ACC112 (cell line): ENCODE measurements at regions not wholly inside any gene's neighbourhood (a gene's known extent, or its start where the extent isn't known, plus 50 kb on each side); places are given as distances from the start of the nearest gene placed in this dataset.
"Not testable (repeated sequence)": the region's sequence is repeated elsewhere in the genome, so short reads cannot be mapped to it uniquely, and the experiment has no call there.

Source experiments
- H2AFZ ChIP-seq: fragments of 200-600 bp; sonication (generic); one replicate; pipeline ENCODE4 v1.6.0; 2017; ENCODE audit warnings: antibody characterized with exemption, low read length; ENCODE audit not compliant: unreplicated experiment
- H3K27ac ChIP-seq: fragments of 200-600 bp; sonication (generic); 2 replicates; pipeline ENCODE4 v1.5.1; 2014; ENCODE audit warnings: low read depth, mild to moderate bottlenecking, antibody characterized with exemption, low read length, moderate library complexity
- H3K27me3 ChIP-seq: fragments of 200-600 bp; sonication (generic); 2 replicates; pipeline ENCODE4 v1.6.1; 2014; ENCODE audit warnings: mild to moderate bottlenecking, antibody characterized with exemption, low read length, moderate library complexity, mixed read lengths; ENCODE audit not compliant: insufficient read depth
- H3K36me3 ChIP-seq: fragments of 200-600 bp; sonication (generic); 2 replicates; pipeline ENCODE4 v1.6.1; 2016; ENCODE audit warnings: mild to moderate bottlenecking, antibody characterized with exemption, low read length, moderate library complexity, mixed read lengths; ENCODE audit not compliant: insufficient read depth
- H3K4me1 ChIP-seq: fragments of 200-600 bp; sonication (generic); one replicate; pipeline ENCODE4 v1.6.1; 2016; ENCODE audit warnings: low read length, mixed read lengths; ENCODE audit not compliant: insufficient read depth, unreplicated experiment, control insufficient read depth
- H3K4me3 ChIP-seq: fragments of 200-600 bp; sonication (generic); 2 replicates; pipeline ENCODE4 v1.5.1; 2014; ENCODE audit warnings: mild to moderate bottlenecking, low read depth, low read length
- H3K79me2 ChIP-seq: fragments of 200-600 bp; sonication (generic); one replicate; pipeline ENCODE4 v1.6.0; 2016; ENCODE audit warnings: low read length; ENCODE audit not compliant: control insufficient read depth, unreplicated experiment, insufficient read depth

DNA sequence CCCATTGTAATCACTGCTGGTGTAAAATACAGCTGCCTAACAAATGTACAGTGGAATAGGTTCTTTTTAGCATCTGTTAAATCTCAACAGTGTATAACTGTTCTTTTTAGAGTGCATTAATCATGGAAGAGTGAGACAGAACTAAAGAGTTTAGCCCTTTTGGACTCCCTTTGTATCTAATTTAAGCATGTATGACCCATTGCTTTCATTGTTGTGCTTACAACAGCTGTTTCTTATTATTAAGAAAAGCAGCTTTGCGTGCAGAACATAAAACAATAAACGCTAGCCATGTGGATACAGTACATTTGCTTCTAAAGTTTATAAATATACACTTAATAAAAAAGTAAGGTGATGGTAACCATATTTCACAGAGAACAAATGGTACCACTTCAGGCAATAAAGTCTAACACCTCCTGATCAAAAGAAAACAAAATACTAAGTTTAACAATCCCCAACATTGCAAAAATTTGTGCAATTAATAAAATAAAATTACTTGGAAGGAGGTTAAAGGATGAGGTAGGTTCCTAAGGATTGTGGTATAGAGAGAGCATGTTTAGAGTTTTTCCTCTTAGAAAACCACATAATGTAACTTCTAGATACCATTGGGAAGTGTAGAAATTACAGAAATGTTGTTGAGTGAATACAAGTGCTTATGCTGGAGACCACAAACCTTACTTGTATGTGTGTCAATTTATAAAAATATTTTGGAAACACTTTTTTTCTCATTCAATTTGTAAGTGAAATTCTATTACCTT is 448.7 kb downstream of the SLC6A15 start:
- Histone ChIP-seq H3K27me3 (no peaks in the 10 kb centered on the region), H2AFZ (no peak overlapping the region), H3K79me2 (no peaks in the 10 kb centered on the region), H3K4me1 (no peaks in the 10 kb centered on the region), H3K4me3 (no peak overlapping the region), H3K27ac (no peak overlapping the region), H3K36me3 (no peaks in the 10 kb centered on the region)

DNA sequence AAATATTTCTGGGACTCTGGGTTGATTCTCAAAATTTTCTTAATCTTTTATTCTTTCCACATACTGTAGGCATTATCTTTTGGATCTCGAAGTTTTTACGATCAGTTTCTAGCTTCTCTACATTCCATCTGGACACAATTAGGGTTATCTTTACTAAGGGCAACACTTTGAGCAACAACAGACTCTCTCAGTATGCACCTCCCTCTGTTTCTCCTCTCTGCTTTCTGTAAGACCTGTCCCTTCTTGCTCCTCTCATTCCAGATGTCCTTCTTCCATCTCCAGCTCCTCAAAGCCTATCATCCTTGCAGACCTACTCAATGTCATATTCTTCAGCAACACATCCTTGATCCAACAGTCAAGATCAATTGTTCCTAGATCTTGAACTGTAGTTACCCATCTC is 457.0 kb downstream of the SLC6A15 start:
- H3K4me1 ChIP-seq = no peaks in the 10 kb centered on the region
- H3K27ac ChIP-seq = no peak overlapping the region
- H3K36me3 ChIP-seq = no peaks in the 10 kb centered on the region
- no peak overlapping the region for H3K4me3 ChIP-seq
- no peak overlapping the region for H2AFZ ChIP-seq
- H3K79me2 ChIP-seq = no peaks in the 10 kb centered on the region
- no peaks in the 10 kb centered on the region for H3K27me3 ChIP-seq

DNA sequence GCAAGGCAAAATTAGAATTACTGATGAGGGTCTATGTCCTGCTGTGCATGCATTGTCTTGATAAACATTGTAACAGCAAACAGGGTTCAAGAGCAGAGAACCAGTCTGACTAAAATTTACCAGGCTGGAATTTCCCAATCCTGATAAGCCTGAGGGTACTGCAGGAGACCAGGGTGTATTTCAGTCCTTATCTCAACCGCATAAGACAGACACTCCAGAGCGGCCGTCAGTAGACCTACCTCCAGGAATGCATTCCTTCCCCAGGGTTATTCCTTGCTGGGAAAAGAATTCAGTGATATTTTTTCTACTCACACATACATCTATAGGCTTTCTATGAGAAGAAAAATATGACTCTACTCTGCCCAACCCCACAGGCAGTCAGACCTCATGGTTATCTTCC is 466.1 kb downstream of the SLC6A15 start:
- H3K27ac ChIP-seq, H3K79me2 ChIP-seq, H3K4me1 ChIP-seq, H2AFZ ChIP-seq, H3K27me3 ChIP-seq, H3K36me3 ChIP-seq, H3K4me3 ChIP-seq: not testable (repeated sequence)

DNA sequence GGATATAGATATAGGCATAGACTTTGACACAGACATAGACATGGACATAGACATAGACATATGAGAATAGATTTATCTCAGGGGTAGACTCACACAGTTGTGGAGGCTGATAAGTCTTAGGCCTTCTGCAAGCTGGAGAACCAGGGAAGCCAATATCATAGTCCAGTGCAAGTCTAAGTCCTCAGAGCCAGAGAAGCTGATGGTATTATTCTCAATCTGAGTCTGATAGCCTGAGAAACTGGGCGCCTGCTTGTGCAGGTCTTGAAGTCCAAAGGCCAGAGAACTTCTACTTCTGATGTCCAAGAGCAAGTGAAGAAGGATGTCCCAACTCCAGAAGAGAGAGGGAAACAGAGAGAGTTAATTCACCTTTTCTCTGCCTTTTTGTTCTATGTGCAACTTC is 476.5 kb downstream of the SLC6A15 start:
- Histone ChIP-seq H3K4me3 (no peak overlapping the region), H3K27me3 (no peaks in the 10 kb centered on the region), H3K4me1 (no peaks in the 10 kb centered on the region), H3K79me2 (no peaks in the 10 kb centered on the region), H2AFZ (no peak overlapping the region), H3K36me3 (no peaks in the 10 kb centered on the region), H3K27ac (no peak overlapping the region)

DNA sequence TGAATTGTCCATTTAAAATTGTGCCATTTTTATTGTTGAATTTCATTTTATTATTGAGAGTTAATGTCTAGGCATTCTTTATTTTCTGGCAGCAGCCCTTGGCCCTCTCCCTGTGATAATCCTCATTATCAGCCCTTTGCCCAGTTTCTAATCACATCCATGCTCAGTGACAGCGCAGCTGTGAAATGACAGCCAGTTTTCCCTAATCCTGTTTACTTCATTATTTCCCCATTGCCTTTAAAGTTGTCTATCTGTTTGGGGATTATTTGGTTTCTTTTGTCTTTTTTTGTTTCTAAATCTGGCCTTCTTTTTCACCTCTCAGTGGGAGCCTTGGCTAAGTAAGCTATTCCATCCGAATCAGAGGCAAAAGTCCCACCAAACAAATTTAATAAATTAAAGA is 476.9 kb downstream of the SLC6A15 start:
- Histone ChIP-seq H3K79me2 (no peaks in the 10 kb centered on the region), H3K36me3 (no peaks in the 10 kb centered on the region), H2AFZ (no peak overlapping the region), H3K4me3 (no peak overlapping the region), H3K27ac (no peak overlapping the region), H3K27me3 (no peaks in the 10 kb centered on the region), H3K4me1 (no peaks in the 10 kb centered on the region)

DNA sequence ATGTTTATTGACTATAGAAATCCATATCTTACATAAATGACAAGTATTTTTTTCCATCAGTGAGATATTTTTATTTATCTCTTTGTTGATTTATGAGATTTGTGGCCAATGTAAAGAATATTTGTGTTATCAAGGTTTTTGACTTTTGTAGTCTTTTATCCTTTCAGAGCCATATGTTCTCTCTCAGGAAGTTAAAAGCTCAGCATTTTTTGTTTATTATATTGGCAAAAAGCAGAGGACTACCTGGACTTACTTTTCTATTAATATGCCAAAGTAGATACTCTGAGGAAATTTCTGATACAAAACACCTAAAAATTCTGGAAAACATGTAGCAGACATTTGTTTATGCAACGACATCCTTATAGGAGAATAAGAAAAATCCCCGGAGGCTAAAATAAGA is 490.3 kb downstream of the SLC6A15 start:
- Histone ChIP-seq H3K79me2 (no peaks in the 10 kb centered on the region), H3K4me1 (no peaks in the 10 kb centered on the region), H3K4me3 (no peak overlapping the region), H2AFZ (no peak overlapping the region), H3K36me3 (no peaks in the 10 kb centered on the region), H3K27ac (no peak overlapping the region), H3K27me3 (no peaks in the 10 kb centered on the region)

DNA sequence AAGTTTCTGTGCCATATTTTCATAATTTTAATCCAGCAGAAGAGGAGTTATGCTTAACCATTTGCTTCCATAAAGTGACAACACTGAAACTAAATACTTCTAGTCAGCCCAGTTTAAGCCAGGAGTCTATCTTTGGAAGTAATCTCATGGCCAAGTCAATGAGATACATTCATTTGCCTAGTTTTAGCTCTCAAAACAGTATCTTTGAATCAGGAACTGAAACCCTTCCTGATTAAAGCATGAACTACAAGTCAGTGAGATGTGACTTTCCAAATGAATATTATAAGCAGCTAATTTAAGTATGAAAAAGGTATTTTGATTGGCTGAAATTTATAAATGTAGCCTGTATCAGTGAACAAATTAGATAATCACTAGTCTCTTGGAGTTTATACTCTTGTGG is 491.5 kb downstream of the SLC6A15 start:
- Histone ChIP-seq H3K4me3 (no peak overlapping the region), H3K27ac (no peak overlapping the region), H2AFZ (no peak overlapping the region), H3K27me3 (no peaks in the 10 kb centered on the region), H3K79me2 (no peaks in the 10 kb centered on the region), H3K36me3 (no peaks in the 10 kb centered on the region), H3K4me1 (no peaks in the 10 kb centered on the region)

DNA sequence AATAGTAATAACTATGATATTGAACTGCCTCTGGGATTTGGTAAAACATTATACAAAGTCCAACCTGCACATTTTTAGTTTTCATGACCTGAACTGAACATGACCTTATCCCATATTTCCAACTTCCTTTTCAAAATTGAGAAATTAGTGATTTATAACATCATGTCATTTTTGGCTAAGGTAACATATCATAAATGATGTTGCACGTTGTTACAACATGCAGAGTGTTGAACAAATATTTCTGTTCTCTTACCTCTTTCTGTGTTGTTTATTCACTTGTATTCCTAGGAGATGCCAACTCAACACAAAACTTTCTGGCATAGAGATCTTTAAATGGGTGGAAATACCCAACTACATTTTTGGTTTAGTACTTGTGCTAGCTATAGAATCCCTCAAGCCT is 496.0 kb downstream of the SLC6A15 start:
- no peaks in the 10 kb centered on the region for H3K27me3 ChIP-seq
- no peak overlapping the region for H2AFZ ChIP-seq
- H3K36me3 ChIP-seq = no peaks in the 10 kb centered on the region
- H3K79me2 ChIP-seq = no peaks in the 10 kb centered on the region
- no peaks in the 10 kb centered on the region for H3K4me1 ChIP-seq
- no peak overlapping the region for H3K27ac ChIP-seq
- H3K4me3 ChIP-seq = no peak overlapping the region

DNA sequence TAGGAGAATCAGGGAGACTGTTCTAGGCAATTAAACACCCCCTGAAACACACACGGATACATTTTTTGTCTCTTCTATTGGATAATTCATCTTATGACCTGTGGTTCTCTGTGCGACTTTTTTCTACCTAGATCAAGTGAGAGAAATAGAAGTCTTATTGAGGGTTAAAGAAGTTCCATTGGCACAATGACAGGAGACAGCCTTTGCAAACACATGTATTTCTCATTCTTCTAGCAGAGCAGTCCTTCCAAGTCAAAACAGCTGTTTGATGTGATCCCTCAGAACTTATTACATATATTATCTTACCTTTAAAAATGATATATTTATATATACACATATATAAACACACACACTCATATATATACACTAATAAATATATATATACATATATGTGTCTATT is 496.7 kb downstream of the SLC6A15 start:
- Histone ChIP-seq H2AFZ (no peak overlapping the region), H3K4me1 (no peaks in the 10 kb centered on the region), H3K27ac (no peak overlapping the region), H3K79me2 (no peaks in the 10 kb centered on the region), H3K27me3 (no peaks in the 10 kb centered on the region), H3K4me3 (no peak overlapping the region), H3K36me3 (no peaks in the 10 kb centered on the region)

DNA sequence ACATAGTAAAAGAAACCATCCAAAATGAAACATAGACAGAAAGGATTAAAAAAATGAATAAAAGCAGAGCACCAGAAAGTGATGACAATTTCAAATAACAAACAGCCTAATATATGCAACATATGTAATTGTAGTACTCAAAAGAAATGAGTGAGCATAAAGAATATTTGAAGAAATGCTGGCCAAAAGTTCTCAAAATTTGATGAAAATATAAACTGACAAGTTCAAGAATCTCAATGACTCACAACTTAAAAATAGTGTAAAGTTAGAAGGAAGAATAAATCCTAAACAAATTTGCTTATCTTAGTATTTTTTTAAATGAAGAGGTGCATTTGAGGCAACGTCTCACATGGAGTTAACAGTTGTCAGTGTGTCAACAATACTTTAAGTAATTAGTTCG is 498.9 kb downstream of the SLC6A15 start:
- no peak overlapping the region for H3K4me3 ChIP-seq
- no peak overlapping the region for H3K27ac ChIP-seq
- no peaks in the 10 kb centered on the region for H3K79me2 ChIP-seq
- H3K4me1 ChIP-seq = no peaks in the 10 kb centered on the region
- no peaks in the 10 kb centered on the region for H3K36me3 ChIP-seq
- no peaks in the 10 kb centered on the region for H3K27me3 ChIP-seq
- no peak overlapping the region for H2AFZ ChIP-seq

DNA sequence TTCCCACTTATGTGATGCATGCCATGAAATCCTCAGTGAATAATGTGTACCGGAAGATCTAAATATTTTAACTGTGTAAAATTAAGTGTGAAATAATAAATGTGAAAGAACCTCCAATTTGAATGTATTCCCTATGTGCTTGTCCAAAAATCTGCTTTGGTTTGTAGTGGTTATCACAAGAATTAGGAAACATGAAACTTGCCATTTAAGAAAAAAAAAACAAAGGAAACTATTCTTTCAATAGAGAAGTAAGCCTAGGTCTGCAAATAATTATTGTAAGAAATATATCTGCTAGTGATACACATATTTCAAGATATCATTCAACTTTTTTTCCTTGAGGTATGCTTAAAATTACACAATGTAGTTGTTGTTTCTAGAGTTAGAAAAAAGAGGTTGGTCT is 500.4 kb downstream of the SLC6A15 start:
- Histone ChIP-seq H3K27me3 (no peaks in the 10 kb centered on the region), H3K79me2 (no peaks in the 10 kb centered on the region), H3K4me3 (no peak overlapping the region), H3K4me1 (no peaks in the 10 kb centered on the region), H3K27ac (no peak overlapping the region), H3K36me3 (no peaks in the 10 kb centered on the region), H2AFZ (no peak overlapping the region)
